Left lung (tissue), 4 donors: ENCODE measurements at regions not wholly inside any gene's neighbourhood (a gene's known extent, or its start where the extent isn't known, plus 50 kb on each side); places are given as distances from the start of the nearest gene placed in this dataset.

ENCODE experiments used
- ATAC-seq: fragments of 200-7000 bp; cut with Tn5 transposase; one replicate; pipeline ENCODE4 v1.9.1; 2020; ENCODE audit warnings: moderate library complexity
- DNase-seq, 4 donors: peaks; one replicate each; pipeline ENCODE4 v3.0.0-alpha.2; 2013 to 2020
- H3K27ac ChIP-seq, 2 donors: fragments of 200-600 bp; sonication (generic) in 1 of 2; one replicate each; pipeline versions ENCODE4 v1.5.0 to v1.8.0; 2020 to 2021
- H3K27me3 ChIP-seq, 2 donors: fragments of 200-600 bp; sonication (generic) in 1 of 2; one replicate each; pipeline versions ENCODE4 v1.5.0 to v1.8.0; 2020 to 2021
- H3K36me3 ChIP-seq, 2 donors: fragments of 200-600 bp; sonication (generic) in 1 of 2; one replicate each; pipeline versions ENCODE4 v1.5.0 to v1.8.0; 2020 to 2021
- H3K4me1 ChIP-seq, 2 donors: fragments of 200-600 bp; one replicate each; pipeline ENCODE4 v1.8.0; 2021
- H3K4me3 ChIP-seq, 2 donors: fragments of 200-600 bp; sonication (generic) in 1 of 2; one replicate each; pipeline versions ENCODE4 v1.5.0 to v1.8.0; 2020 to 2021; ENCODE audit warnings: mild to moderate bottlenecking in 1 of 2
- H3K9me3 ChIP-seq, 2 donors: fragments of 200-600 bp; sonication (generic) in 1 of 2; one replicate each; pipeline versions ENCODE4 v1.5.0 to v1.8.0; 2020 to 2021
- intact Hi-C, 2 donors: fragments of 100-400 bp; cut with DNase I; formaldehyde crosslinking; loops; one replicate each; pipeline versions ENCODE4 v1.11.2 to v1.14.2; 2022
- TF ChIP-seq, protein P1 (sequence below), 2 donors: fragments of 200-600 bp; sonication (generic) in 1 of 2; IDR thresholded peaks; one replicate each; pipeline versions ENCODE4 v1.5.0 to v1.8.0; 2021; ENCODE audit warnings: antibody characterized with exemption in 2 of 2
- donor health status: DM: no; HTN: yes; CAD: no.
- donor health status: DM: no; HTN: no; CAD: no.

DNA sequence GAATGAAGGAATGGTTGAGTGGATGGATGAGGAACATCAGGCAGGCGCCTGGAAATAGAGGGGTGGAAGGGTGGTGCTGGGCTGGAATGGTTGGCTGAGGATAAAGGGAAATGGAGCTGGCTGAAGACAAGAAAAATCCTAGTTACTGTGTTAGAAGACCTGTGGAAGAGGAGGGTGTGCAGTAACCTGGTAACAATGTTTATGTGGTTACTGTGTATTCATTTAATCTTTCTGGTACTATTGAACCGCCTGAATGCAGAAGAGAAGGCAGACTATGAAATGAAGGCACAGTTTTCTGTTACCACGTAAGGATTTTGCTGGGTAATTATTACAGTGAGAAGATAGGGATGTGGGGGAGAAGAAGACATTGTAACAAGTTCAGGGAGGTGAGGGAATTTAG, 110.3 kb upstream of the MGAT5 start:
- Histone ChIP-seq H3K27me3 (no peaks in the 10 kb centered on the region), H3K9me3 (no peaks in the 10 kb centered on the region), H3K27ac (no peak overlapping the region), H3K36me3 (no peaks in the 10 kb centered on the region), H3K4me3 (no peak overlapping the region), H3K4me1 (peaks cover 9 to 36% of the 10 kb centered on the region in 2 donors)
- TF ChIP-seq, protein P1, sequence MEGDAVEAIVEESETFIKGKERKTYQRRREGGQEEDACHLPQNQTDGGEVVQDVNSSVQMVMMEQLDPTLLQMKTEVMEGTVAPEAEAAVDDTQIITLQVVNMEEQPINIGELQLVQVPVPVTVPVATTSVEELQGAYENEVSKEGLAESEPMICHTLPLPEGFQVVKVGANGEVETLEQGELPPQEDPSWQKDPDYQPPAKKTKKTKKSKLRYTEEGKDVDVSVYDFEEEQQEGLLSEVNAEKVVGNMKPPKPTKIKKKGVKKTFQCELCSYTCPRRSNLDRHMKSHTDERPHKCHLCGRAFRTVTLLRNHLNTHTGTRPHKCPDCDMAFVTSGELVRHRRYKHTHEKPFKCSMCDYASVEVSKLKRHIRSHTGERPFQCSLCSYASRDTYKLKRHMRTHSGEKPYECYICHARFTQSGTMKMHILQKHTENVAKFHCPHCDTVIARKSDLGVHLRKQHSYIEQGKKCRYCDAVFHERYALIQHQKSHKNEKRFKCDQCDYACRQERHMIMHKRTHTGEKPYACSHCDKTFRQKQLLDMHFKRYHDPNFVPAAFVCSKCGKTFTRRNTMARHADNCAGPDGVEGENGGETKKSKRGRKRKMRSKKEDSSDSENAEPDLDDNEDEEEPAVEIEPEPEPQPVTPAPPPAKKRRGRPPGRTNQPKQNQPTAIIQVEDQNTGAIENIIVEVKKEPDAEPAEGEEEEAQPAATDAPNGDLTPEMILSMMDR (IDR thresholded peaks at IDR 0.05), result no peak
- intact Hi-C loops, result no loop called here
- ATAC-seq (no peak), DNase-seq (no peak)

DNA sequence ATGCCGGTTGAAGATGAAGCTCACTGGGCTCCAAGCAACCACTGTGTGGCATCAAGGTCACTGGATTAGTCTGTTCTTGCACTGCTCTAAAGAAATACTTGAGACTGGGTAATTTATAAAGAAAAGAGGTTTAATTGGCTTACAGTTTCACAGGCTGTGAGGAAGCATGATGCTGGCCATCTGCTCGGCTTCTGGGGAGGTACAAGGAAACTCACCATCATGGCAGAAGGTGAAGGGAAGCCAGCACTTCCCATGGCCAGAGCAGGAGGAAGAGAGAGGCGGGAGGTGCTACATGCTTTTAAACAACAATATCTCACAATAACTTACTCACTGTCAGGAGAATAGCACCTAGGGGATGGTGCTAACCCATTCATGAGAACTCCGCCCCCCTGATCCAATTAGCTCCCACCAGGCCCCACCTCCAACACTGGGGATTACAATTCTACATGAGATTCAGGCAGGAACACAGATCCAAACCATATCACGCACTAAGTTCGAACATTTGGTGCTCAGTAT, 109.7 kb upstream of the MGAT5 start:
- ATAC-seq (no peak), DNase-seq (no peak)
- TF ChIP-seq, protein P1 (IDR thresholded peaks at IDR 0.05), result no peak
- Histone ChIP-seq H3K27me3 (no peaks in the 10 kb centered on the region), H3K36me3 (no peaks in the 10 kb centered on the region), H3K4me1 (peaks cover 9 to 30% of the 10 kb centered on the region in 2 donors), H3K9me3 (no peaks in the 10 kb centered on the region), H3K27ac (no peak overlapping the region), H3K4me3 (no peak overlapping the region)
- intact Hi-C loops, result no loop called here

DNA sequence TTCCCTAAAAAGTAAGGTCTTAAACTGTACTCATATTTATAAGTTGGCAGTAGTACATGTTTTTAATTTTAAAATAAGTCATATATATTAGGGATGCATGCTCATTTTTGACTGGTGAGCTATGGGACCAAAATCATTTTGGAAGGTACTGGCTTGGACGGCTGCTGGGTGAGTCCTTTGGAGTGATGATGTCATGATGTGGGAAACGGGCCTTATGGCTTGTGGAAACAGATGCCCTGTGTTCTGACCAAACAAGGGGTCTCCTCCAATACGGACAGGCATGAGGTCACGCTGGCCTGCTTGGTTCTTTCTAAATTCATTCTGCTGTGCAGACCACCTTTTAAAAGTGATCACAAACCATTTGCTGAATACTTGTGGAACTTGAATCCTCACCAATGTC, 109.2 kb upstream of the MGAT5 start:
- intact Hi-C loops, result no loop called here
- ATAC-seq (no peak), DNase-seq (no peak)
- TF ChIP-seq, protein P1 (IDR thresholded peaks at IDR 0.05), result no peak
- Histone ChIP-seq H3K4me1 (peaks cover 9 to 25% of the 10 kb centered on the region in 2 donors), H3K27me3 (no peaks in the 10 kb centered on the region), H3K27ac (no peak overlapping the region), H3K9me3 (no peaks in the 10 kb centered on the region), H3K36me3 (no peaks in the 10 kb centered on the region), H3K4me3 (no peak overlapping the region)

DNA sequence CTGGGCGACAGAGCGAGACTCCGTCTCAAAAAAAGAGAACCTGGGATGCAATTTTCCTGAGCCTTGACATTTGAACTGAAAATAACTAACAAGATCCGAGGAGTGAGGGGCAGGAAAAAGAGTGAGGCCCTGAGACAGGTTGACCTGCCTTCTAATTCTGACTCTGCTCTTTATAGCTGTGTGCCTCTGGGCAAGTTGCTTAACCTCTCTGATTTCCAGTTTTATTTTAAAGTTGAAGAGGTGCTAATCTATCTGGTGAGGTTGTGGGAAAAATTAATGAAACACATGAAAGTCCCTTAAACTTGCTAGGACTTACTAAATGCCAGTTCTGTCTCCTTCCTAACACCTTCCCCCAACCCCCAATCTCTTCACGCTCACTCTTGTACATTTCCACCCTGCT, 108.4 kb upstream of the MGAT5 start:
- Histone ChIP-seq H3K4me1 (peaks cover 9 to 17% of the 10 kb centered on the region in 2 donors), H3K9me3 (no peaks in the 10 kb centered on the region), H3K36me3 (no peaks in the 10 kb centered on the region), H3K4me3 (no peak overlapping the region), H3K27ac (no peak overlapping the region), H3K27me3 (no peaks in the 10 kb centered on the region)
- TF ChIP-seq, protein P1 (IDR thresholded peaks at IDR 0.05), result no peak
- ATAC-seq, result no peak
- intact Hi-C loops, result no loop called here
- DNase-seq, result no peak

DNA sequence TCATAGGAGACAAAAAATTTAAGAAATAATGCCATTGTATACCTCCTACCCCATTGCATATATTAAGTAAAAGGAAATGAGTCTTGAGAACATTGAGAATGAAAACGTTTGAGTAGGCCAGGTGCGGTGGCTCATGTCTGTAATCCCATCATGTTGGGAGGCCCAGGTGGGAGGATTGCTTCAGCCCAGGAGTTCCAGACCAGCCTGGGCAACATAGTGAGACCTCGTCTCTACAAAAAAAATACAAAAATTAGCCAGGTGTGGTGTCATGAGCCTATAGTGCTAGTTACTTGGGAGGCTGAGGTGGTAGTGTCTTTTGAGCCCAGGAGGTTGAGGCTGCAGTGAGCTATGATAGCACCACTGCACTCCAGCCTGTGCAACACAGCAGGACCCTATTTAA, 107.7 kb upstream of the MGAT5 start:
- intact Hi-C loops, result no loop called here
- Histone ChIP-seq H3K9me3 (no peaks in the 10 kb centered on the region), H3K27ac (no peak overlapping the region), H3K36me3 (no peaks in the 10 kb centered on the region), H3K27me3 (no peaks in the 10 kb centered on the region), H3K4me1 (peaks cover 3 to 11% of the 10 kb centered on the region in 2 donors), H3K4me3 (no peak overlapping the region)
- TF ChIP-seq, protein P1 (IDR thresholded peaks at IDR 0.05), result no peak
- ATAC-seq (no peak), DNase-seq (no peak)
